ENCODE measurements at regions not wholly inside any gene's neighbourhood (a gene's known extent, or its start where the extent isn't known, plus 50 kb on each side); places are given as distances from the start of the nearest gene placed in this dataset.

- H3F3A ChIP-seq (ENCODE audit: low read depth): no peaks in the 10 kb centered on the region
- H3K4me2 ChIP-seq (ENCODE audit: low read depth, low read length, poor library complexity, severe bottlenecking): no peak overlapping the region
- H3K79me2 ChIP-seq (ENCODE audit: insufficient read depth, low read length): no peaks in the 10 kb centered on the region
- no peaks in the 10 kb centered on the region for H3K9me2 ChIP-seq (replicated peaks; ENCODE audit: low read depth, low read length)
- no peak overlapping the region for H3K9ac ChIP-seq (ENCODE audit: low read depth, low read length, poor library complexity, severe bottlenecking)
- no peak overlapping the region for H2AFZ ChIP-seq (ENCODE audit: low read length)
- no peak overlapping the region for H3K4me3 ChIP-seq (ENCODE audit: low read length, poor library complexity, severe bottlenecking)
- no peaks in the 10 kb centered on the region for H3K4me1 ChIP-seq (ENCODE audit: insufficient read depth, low read length, poor library complexity, severe bottlenecking)
- H3K36me3 ChIP-seq (ENCODE audit: insufficient read depth, low read length): no peaks in the 10 kb centered on the region
- H3K9me3 ChIP-seq (ENCODE audit: insufficient read depth, low read depth, low read length): 0 out of 2 replicates have a peak, but pooled peaks cover 4% of the 10 kb centered on the region
- H4K20me1 ChIP-seq (ENCODE audit: insufficient read depth, low read length, poor library complexity, severe bottlenecking): no peaks in the 10 kb centered on the region
- no peaks in the 10 kb centered on the region for H3K27me3 ChIP-seq (ENCODE audit: insufficient read depth, low read length, poor library complexity, severe bottlenecking)
- no peak for TF ChIP-seq CTCF (conservative IDR thresholded peaks at IDR 0.05; ENCODE audit: low read length)
- no peak for TF ChIP-seq EZH2phosphoT487 (IDR thresholded peaks at IDR 0.05; ENCODE audit: borderline replicate concordance)
Observed at GRCh38 chr1:118736322-118736721, 251.8 kb downstream of the TBX15 start.

- H3F3A ChIP-seq (ENCODE audit: low read depth): no peaks in the 10 kb centered on the region
- no peaks in the 10 kb centered on the region for H3K36me3 ChIP-seq (ENCODE audit: insufficient read depth, low read length)
- H3K4me2 ChIP-seq (ENCODE audit: low read depth, low read length, poor library complexity, severe bottlenecking): no peak overlapping the region
- H4K20me1 ChIP-seq (ENCODE audit: insufficient read depth, low read length, poor library complexity, severe bottlenecking): no peaks in the 10 kb centered on the region
- H2AFZ ChIP-seq (ENCODE audit: low read length): no peak overlapping the region
- H3K9me2 ChIP-seq (replicated peaks; ENCODE audit: low read depth, low read length): no peaks in the 10 kb centered on the region
- no peaks in the 10 kb centered on the region for H3K4me1 ChIP-seq (ENCODE audit: insufficient read depth, low read length, poor library complexity, severe bottlenecking)
- no peaks in the 10 kb centered on the region for H3K9me3 ChIP-seq (ENCODE audit: insufficient read depth, low read depth, low read length)
- no peaks in the 10 kb centered on the region for H3K79me2 ChIP-seq (ENCODE audit: insufficient read depth, low read length)
- TF ChIP-seq EZH2phosphoT487 (IDR thresholded peaks at IDR 0.05; ENCODE audit: borderline replicate concordance) (no peak), CTCF (conservative IDR thresholded peaks at IDR 0.05; ENCODE audit: low read length) (no peak)
- no peak overlapping the region for H3K9ac ChIP-seq (ENCODE audit: low read depth, low read length, poor library complexity, severe bottlenecking)
- no peak overlapping the region for H3K4me3 ChIP-seq (ENCODE audit: low read length, poor library complexity, severe bottlenecking)
- no peaks in the 10 kb centered on the region for H3K27me3 ChIP-seq (ENCODE audit: insufficient read depth, low read length, poor library complexity, severe bottlenecking)
Observed at GRCh38 chr1:118717893-118718292, 270.2 kb downstream of the TBX15 start.

- Histone ChIP-seq H3K4me2 (ENCODE audit: low read depth, low read length, poor library complexity, severe bottlenecking) (no peak overlapping the region), H3F3A (ENCODE audit: low read depth) (no peaks in the 10 kb centered on the region), H3K27me3 (ENCODE audit: insufficient read depth, low read length, poor library complexity, severe bottlenecking) (no peaks in the 10 kb centered on the region), H3K4me3 (ENCODE audit: low read length, poor library complexity, severe bottlenecking) (no peak overlapping the region), H3K9ac (ENCODE audit: low read depth, low read length, poor library complexity, severe bottlenecking) (no peak overlapping the region), H3K9me3 (ENCODE audit: insufficient read depth, low read depth, low read length) (no peaks in the 10 kb centered on the region), H2AFZ (ENCODE audit: low read length) (no peak overlapping the region), H3K9me2 (replicated peaks; ENCODE audit: low read depth, low read length) (no peaks in the 10 kb centered on the region), H3K4me1 (ENCODE audit: insufficient read depth, low read length, poor library complexity, severe bottlenecking) (no peaks in the 10 kb centered on the region), H4K20me1 (ENCODE audit: insufficient read depth, low read length, poor library complexity, severe bottlenecking) (no peaks in the 10 kb centered on the region), H3K36me3 (ENCODE audit: insufficient read depth, low read length) (no peaks in the 10 kb centered on the region), H3K79me2 (ENCODE audit: insufficient read depth, low read length) (no peaks in the 10 kb centered on the region)
- TF ChIP-seq CTCF (conservative IDR thresholded peaks at IDR 0.05; ENCODE audit: low read length) (no peak; the same call in 1 of the 2 replicates), EZH2phosphoT487 (IDR thresholded peaks at IDR 0.05; ENCODE audit: borderline replicate concordance) (no peak)
Observed at GRCh38 chr1:118716775-118717174, 271.4 kb downstream of the TBX15 start.

Data from Loucy (cell line).